ENCODE measurements at regions not wholly inside any gene's neighbourhood (a gene's known extent, or its start where the extent isn't known, plus 50 kb on each side); places are given as distances from the start of the nearest gene placed in this dataset.
"Not testable (repeated sequence)": the region's sequence is repeated elsewhere in the genome, so short reads cannot be mapped to it uniquely, and the experiment has no call there.

GRCh38 chr13:87590518-87590917 lies 80.7 kb upstream of the SLITRK5 start:
- no peak for DNase-seq

DNA sequence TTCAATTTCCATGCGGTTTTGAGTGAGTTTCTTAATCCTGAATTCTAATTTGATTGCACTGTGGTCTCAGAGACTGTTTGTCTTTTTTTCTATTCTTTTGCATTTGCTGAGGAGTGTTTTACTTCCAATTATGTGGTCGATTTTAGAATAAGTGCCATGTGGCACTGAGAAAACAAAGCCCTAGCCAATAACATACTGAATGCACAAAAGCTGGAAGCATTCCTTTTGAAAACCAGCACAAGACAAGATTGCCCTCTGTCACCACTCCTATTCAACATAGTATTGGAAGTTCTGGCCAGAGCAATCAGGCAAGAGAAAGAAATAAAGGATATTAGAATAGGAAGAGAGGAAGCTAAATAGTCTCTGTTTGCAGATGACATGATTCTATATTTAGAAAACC lies 66.7 kb upstream of the SLITRK5 start:
- not testable (repeated sequence) for DNase-seq

GRCh38 chr13:87607266-87607665 lies 63.9 kb upstream of the SLITRK5 start:
- no peak for DNase-seq

DNA sequence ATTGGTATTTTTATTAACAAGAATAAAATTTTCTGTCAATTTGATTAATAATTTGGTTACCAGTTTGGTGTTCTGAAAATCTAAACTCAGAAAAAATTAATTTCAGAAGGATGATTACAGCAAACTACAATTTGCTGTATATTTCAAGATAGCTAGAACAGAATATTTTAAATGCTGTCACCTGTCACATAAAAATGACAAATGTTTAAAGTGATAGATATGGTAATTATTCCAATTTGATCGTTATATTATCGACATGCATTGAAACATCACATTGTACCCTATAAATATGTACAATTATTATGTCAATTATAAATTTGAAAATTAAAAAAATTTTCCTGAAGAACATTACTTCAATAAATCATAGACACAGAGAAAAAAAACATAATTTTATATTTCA lies 56.9 kb upstream of the SLITRK5 start:
- no peak for DNase-seq
